PC-9 (cell line): ENCODE measurements at regions not wholly inside any gene's neighbourhood (a gene's known extent, or its start where the extent isn't known, plus 50 kb on each side); places are given as distances from the start of the nearest gene placed in this dataset.
A peak's percentile ranks its signal among the peaks of the same experiment; 100 is the strongest.

Experiments
- BruUV-seq: library from RNA; stranded (reverse); fragments of 400-500 nt; replicated peaks from 2 replicates; lab custom pipeline; 2021; lab: Mats Ljungman, UMichigan
- CTCF ChIA-PET: fragments of 300-600 bp; sonication (Branson Sonifier 250); formaldehyde crosslinking; loops from one replicate; lab custom pipeline; 2022; ENCODE audit warnings: antibody characterized with exemption; lab: Charles Lee
- POLR2A ChIA-PET: fragments of 300-600 bp; sonication (Branson Sonifier 250); formaldehyde crosslinking; loops from one replicate; lab custom pipeline; 2022; ENCODE audit warnings: antibody characterized with exemption; ENCODE audit not compliant: unreplicated experiment; lab: Charles Lee
- DNase-seq, 2 experiments: peaks; one replicate each; pipeline versions ENCODE4 v3.0.0 to v3.0.0-alpha.2; 2015 to 2022; ENCODE audit warnings: mixed read lengths in 1 of 2
- H2AFZ ChIP-seq: fragments of 200-600 bp; sonication (generic); 2 replicates; pipeline ENCODE4 v1.8.1; 2017; ENCODE audit warnings: antibody characterized with exemption
- H3F3A ChIP-seq: fragments of 200-600 bp; sonication (generic); 2 replicates; pipeline ENCODE4 v1.8.1; 2017; ENCODE audit warnings: antibody characterized with exemption, mild to moderate bottlenecking, low read depth; ENCODE audit not compliant: insufficient read depth
- H3K27ac ChIP-seq: fragments of 200-600 bp; sonication (generic); 2 replicates; pipeline ENCODE4 v1.6.1; 2016; ENCODE audit warnings: mixed run types
- H3K27me3 ChIP-seq: fragments of 200-600 bp; sonication (generic); 2 replicates; pipeline ENCODE4 v1.6.1; 2016; ENCODE audit warnings: low read depth, mixed run types; ENCODE audit not compliant: insufficient read depth
- H3K36me3 ChIP-seq: fragments of 200-600 bp; sonication (generic); 2 replicates; pipeline ENCODE4 v1.6.1; 2016; ENCODE audit warnings: low read depth, mixed run types
- H3K4me1 ChIP-seq: fragments of 200-600 bp; sonication (generic); replicated peaks from 2 replicates; pipeline ENCODE4 v1.6.1; 2016; ENCODE audit warnings: mixed run types; ENCODE audit not compliant: insufficient read depth
- H3K4me2 ChIP-seq: fragments of 200-600 bp; sonication (generic); 2 replicates; pipeline ENCODE4 v1.6.1; 2017; ENCODE audit warnings: mixed run types
- H3K4me3 ChIP-seq: fragments of 200-600 bp; sonication (generic); 2 replicates; pipeline ENCODE4 v1.6.1; 2016; ENCODE audit warnings: mixed run types
- H3K79me2 ChIP-seq: fragments of 200-600 bp; sonication (generic); 2 replicates; pipeline ENCODE4 v1.6.1; 2017; ENCODE audit warnings: low read depth, mixed run types
- H3K9me2 ChIP-seq: fragments of 200-600 bp; sonication (generic); 2 replicates; pipeline ENCODE4 v1.8.1; 2017; ENCODE audit warnings: mild to moderate bottlenecking; ENCODE audit not compliant: insufficient read depth
- H3K9me3 ChIP-seq: fragments of 200-600 bp; sonication (generic); 2 replicates; pipeline ENCODE4 v1.8.1; 2016; ENCODE audit warnings: low read depth; ENCODE audit not compliant: insufficient read depth
- H4K20me1 ChIP-seq: fragments of 200-600 bp; sonication (generic); 2 replicates; pipeline ENCODE4 v1.8.1; 2017; ENCODE audit not compliant: insufficient read depth
- EZH2 ChIP-seq: fragments of 200-600 bp; sonication (generic); IDR thresholded peaks from 2 replicates; pipeline ENCODE4 v1.8.0; 2017; ENCODE audit warnings: antibody characterized with exemption, low read depth
- intact Hi-C: fragments of 100-400 bp; cut with micrococcal nuclease; formaldehyde crosslinking; loops from one replicate; pipeline ENCODE4 v1.10.0; 2022; ENCODE audit not compliant: unreplicated experiment
- TF ChIP-seq, protein P1 (sequence below): fragments of 200-600 bp; sonication (generic); conservative IDR thresholded peaks from 2 replicates; pipeline ENCODE4 v1.6.1; 2017; ENCODE audit warnings: mixed run types, antibody characterized with exemption, mild to moderate bottlenecking, moderate library complexity

DNA sequence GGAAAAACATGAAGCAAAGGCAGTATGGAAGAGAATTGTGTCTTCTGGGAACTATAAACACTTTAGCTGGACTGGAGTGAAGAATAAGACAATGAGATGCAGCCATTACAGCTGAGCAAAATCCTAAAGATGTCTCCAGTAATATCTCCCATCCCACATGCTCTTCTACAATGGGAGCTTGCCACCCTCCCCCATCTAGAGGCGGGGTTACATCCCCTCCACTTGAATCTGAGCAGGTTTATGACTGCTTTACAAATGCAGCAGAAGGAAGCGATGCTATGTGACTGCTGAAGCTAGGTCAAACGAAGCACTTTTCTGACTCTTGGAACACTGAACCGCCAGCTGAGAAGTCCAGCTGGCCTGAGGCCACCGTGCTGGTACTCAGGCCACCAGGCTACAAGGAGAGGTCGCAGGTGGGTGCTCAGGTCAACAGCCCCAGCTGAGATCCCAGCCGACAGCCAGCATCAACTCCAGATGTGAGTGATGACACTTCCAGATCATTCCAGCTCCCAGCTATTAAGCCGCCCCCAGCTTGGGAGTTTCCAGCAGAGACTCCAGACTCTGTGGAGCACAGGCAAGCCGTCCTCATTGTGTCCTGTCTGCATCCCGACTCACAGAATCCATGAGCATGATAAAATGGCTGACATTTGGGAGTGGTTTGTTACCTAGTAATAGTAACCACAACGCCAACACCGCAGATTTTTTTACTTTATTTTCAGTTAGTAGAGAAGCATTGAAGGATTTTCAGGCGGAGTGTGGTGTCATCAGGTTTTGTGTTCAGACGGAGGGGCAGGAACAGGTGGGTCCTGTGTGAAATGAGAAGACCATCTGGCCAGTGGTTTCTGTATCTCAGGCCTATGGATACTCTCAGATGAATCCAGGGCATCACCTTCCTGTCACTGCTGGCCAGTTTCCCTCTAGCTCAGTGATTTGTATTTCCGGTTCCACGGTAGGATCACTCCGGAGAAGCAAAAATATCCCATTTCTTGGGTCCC, 89.3 kb downstream of the NPY start:
- Histone ChIP-seq H3K79me2 (no peaks in the 10 kb centered on the region), H3K9me3 (no peaks in the 10 kb centered on the region), H2AFZ (no peak overlapping the region), H3K4me2 (no peak overlapping the region), H4K20me1 (no peaks in the 10 kb centered on the region), H3K27ac (no peak overlapping the region), H3F3A (no peaks in the 10 kb centered on the region), H3K27me3 (no peaks in the 10 kb centered on the region), H3K36me3 (no peaks in the 10 kb centered on the region), H3K4me3 (no peak overlapping the region), H3K4me1 (no peaks in the 10 kb centered on the region), H3K9me2 (no peaks in the 10 kb centered on the region)
- ChIA-PET POLR2A (no interaction called here), CTCF (no interaction called here)
- TF ChIP-seq, protein P1, sequence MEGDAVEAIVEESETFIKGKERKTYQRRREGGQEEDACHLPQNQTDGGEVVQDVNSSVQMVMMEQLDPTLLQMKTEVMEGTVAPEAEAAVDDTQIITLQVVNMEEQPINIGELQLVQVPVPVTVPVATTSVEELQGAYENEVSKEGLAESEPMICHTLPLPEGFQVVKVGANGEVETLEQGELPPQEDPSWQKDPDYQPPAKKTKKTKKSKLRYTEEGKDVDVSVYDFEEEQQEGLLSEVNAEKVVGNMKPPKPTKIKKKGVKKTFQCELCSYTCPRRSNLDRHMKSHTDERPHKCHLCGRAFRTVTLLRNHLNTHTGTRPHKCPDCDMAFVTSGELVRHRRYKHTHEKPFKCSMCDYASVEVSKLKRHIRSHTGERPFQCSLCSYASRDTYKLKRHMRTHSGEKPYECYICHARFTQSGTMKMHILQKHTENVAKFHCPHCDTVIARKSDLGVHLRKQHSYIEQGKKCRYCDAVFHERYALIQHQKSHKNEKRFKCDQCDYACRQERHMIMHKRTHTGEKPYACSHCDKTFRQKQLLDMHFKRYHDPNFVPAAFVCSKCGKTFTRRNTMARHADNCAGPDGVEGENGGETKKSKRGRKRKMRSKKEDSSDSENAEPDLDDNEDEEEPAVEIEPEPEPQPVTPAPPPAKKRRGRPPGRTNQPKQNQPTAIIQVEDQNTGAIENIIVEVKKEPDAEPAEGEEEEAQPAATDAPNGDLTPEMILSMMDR = no peak
- TF ChIP-seq EZH2 = no peak
- no peak for DNase-seq
- BruUV-seq = no TSS peak
- intact Hi-C loops = no loop called here

DNA sequence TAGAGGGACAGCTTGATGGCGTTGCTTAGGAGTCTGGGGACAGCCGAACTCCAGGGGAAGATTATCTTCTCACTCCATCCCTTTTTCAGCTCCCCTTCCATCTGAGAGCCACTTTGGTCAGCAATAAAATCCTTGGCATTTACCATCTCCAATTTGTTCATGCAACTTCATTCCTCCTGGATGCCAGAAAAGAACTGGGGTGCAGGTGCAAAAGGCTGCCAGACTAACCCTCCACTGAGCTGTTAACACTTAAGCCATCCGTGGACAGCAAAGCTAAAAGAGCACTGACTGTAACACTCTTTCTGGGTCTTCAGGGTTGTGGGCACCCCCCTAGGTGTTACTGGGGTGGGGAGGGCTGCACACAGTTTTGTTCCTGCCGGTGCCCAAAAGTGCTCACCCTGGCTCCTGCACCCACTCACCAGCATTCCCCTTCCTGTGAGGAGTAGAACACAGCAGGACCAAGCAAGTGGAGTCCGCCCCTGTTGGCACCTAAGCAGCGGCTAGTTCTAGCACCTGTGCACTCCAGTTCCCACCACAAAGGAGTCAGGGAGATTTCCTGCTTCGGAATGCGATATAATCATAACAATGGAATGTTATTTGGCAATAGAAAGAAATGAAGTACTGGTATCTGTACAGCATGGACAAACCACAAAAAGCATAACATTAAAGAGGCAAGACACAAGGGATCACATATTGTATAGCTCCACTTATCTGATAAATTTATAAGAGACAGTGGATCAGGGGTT, 95.1 kb downstream of the NPY start:
- 0 out of 2 replicates have a peak, but pooled peaks cover 2% of the 10 kb centered on the region for H3K9me3 ChIP-seq
- no peak overlapping the region for H2AFZ ChIP-seq
- DNase-seq = peak; percentile 60 to 99
- H3K36me3 ChIP-seq = no peaks in the 10 kb centered on the region
- no peaks in the 10 kb centered on the region for H3K9me2 ChIP-seq
- H3K27ac ChIP-seq = peak overlapping the region; percentile 53
- H3F3A ChIP-seq = peaks cover 9% of the 10 kb centered on the region; the same call in 1 of the 2 replicates
- no peaks in the 10 kb centered on the region for H3K27me3 ChIP-seq
- no peak for TF ChIP-seq EZH2
- TF ChIP-seq, protein P1 = no peak
- H3K4me3 ChIP-seq = no peak overlapping the region
- H4K20me1 ChIP-seq = no peaks in the 10 kb centered on the region
- no TSS peak for BruUV-seq
- H3K4me1 ChIP-seq = peaks cover 20% of the 10 kb centered on the region
- intact Hi-C loops = no loop called here
- CTCF ChIA-PET = no interaction called here
- POLR2A ChIA-PET = no interaction called here
- H3K4me2 ChIP-seq = peak overlapping the region; percentile 52
- H3K79me2 ChIP-seq = no peaks in the 10 kb centered on the region

DNA sequence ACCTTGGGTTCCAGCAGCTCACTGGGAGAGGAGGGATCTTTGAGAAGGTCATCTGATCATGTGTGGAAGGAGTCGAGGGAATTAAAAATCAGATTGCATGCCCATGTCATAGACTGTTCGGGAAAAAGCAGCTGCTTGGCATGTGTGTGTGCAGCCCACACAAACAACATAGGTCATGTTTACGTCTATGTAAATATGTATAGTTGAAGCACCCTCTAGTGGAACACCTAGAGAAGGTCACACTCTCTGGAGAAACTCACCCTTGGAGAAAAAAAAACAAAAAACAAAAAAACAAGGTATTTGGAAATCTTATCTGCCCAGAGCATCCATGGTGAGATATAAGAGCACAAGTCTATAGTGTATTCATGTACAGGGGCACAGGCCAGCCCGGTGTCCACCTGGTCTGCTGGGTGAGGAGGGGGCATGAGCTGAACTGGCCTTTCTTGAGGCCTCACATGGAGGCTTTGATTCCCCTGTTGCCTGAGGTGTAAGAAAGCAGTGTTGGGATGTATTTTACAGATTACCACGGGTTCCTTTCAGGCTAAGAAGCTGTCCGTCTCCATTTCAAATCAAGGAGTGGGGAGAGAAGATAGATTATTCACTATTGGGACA, 98.0 kb downstream of the NPY start:
- Histone ChIP-seq H3K9me2 (no peaks in the 10 kb centered on the region), H3F3A (peaks cover 9% of the 10 kb centered on the region; the same call in 1 of the 2 replicates), H3K36me3 (no peaks in the 10 kb centered on the region), H3K4me2 (no peak overlapping the region), H4K20me1 (no peaks in the 10 kb centered on the region), H2AFZ (no peak overlapping the region), H3K27ac (no peak overlapping the region), H3K79me2 (no peaks in the 10 kb centered on the region), H3K27me3 (no peaks in the 10 kb centered on the region), H3K4me1 (peaks cover 20% of the 10 kb centered on the region), H3K4me3 (no peak overlapping the region), H3K9me3 (0 out of 2 replicates have a peak, but pooled peaks cover 2% of the 10 kb centered on the region)
- POLR2A ChIA-PET = no interaction called here
- no TSS peak for BruUV-seq
- CTCF ChIA-PET = interaction anchor here (0.5 to 0.9 kb wide), 3 partner anchors 107 to 786 kb away, joined by 3 to 7 read pairs (median 4); no protein-coding TSS in a partner anchor
- TF ChIP-seq, protein P1 = peak; percentile 88
- TF ChIP-seq EZH2 = no peak
- DNase-seq = peak in 1 of 2 experiments; percentile 54
- intact Hi-C loops = loop anchor here (1.0 to 10.0 kb wide), 3 partner anchors 190 to 519 kb away; partner anchors contain the start of gene PALS2
